Erythroblast (primary cell): ENCODE measurements at regions not wholly inside any gene's neighbourhood (a gene's known extent, or its start where the extent isn't known, plus 50 kb on each side); places are given as distances from the start of the nearest gene placed in this dataset.
"Not testable (repeated sequence)": the region's sequence is repeated elsewhere in the genome, so short reads cannot be mapped to it uniquely, and the experiment has no call there.

Experiments used
- DNase-seq, 2 experiments: peaks; one replicate each; lab custom pipeline; 2025; lab: John Stamatoyannopoulos, UW
- GATA1 ChIP-seq: IDR thresholded peaks from 2 replicates; pipeline ENCODE4 v1.6.1; 2011; ENCODE audit warnings: low read depth, mild to moderate bottlenecking, control low read depth, low read length, moderate library complexity
- POLR2A ChIP-seq: IDR thresholded peaks from 2 replicates; pipeline ENCODE4 v1.6.1; 2011; ENCODE audit warnings: mild to moderate bottlenecking, low read length

- TF ChIP-seq GATA1: no peak
- TF ChIP-seq POLR2A: no peak
- no peak for DNase-seq
Measured at GRCh38 chr9:81082221-81082620, 607.1 kb downstream of the TLE1 start.

- DNase-seq: no peak
- TF ChIP-seq GATA1 (no peak), POLR2A (no peak)
Measured at GRCh38 chr9:81080900-81081299, 608.4 kb downstream of the TLE1 start.

- TF ChIP-seq GATA1: no peak
- no peak for TF ChIP-seq POLR2A
- DNase-seq: no peak
Measured at GRCh38 chr9:81080185-81080584, 609.2 kb downstream of the TLE1 start.

- TF ChIP-seq GATA1 (no peak), POLR2A (no peak)
Measured at GRCh38 chr9:81079055-81079454, 610.3 kb downstream of the TLE1 start.

GRCh38 chr9:81078555-81078954 is 610.8 kb downstream of the TLE1 start:
- no peak for TF ChIP-seq POLR2A
- no peak for TF ChIP-seq GATA1
- no peak for DNase-seq

More at GRCh38 chr9:81079055-81079454, 610.3 kb downstream of the TLE1 start:
- no peak for DNase-seq

GRCh38 chr9:81077572-81077971 is 611.8 kb downstream of the TLE1 start:
- no peak for TF ChIP-seq GATA1
- no peak for TF ChIP-seq POLR2A
- DNase-seq: no peak

- TF ChIP-seq POLR2A (no peak), GATA1 (no peak)
- DNase-seq: no peak
Measured at GRCh38 chr9:81076131-81076530, 613.2 kb downstream of the TLE1 start.

- TF ChIP-seq POLR2A (no peak), GATA1 (no peak)
- no peak for DNase-seq
Measured at GRCh38 chr9:81074221-81074620, 615.1 kb downstream of the TLE1 start.

- TF ChIP-seq GATA1 (no peak), POLR2A (no peak)
Measured at GRCh38 chr9:81073821-81074220, 615.5 kb downstream of the TLE1 start.

GRCh38 chr9:81072758-81073157 is 616.6 kb downstream of the TLE1 start:
- no peak for TF ChIP-seq GATA1
- TF ChIP-seq POLR2A: no peak
- no peak for DNase-seq

More at GRCh38 chr9:81073821-81074220, 615.5 kb downstream of the TLE1 start:
- no peak for DNase-seq

- TF ChIP-seq GATA1 (no peak), POLR2A (no peak)
- DNase-seq: no peak
Measured at GRCh38 chr9:81071108-81071507, 618.2 kb downstream of the TLE1 start.

GRCh38 chr9:81070689-81071088 is 618.7 kb downstream of the TLE1 start:
- DNase-seq: no peak
- TF ChIP-seq POLR2A: no peak
- no peak for TF ChIP-seq GATA1

- TF ChIP-seq POLR2A (no peak), GATA1 (no peak)
Measured at GRCh38 chr9:81069923-81070322, 619.4 kb downstream of the TLE1 start.

GRCh38 chr9:81069038-81069795 is 620.1 kb downstream of the TLE1 start:
- DNase-seq: no peak
- TF ChIP-seq POLR2A (no peak), GATA1 (no peak)

More at GRCh38 chr9:81069923-81070322, 619.4 kb downstream of the TLE1 start:
- DNase-seq: no peak

- not testable (repeated sequence) for DNase-seq
Measured at GRCh38 chr9:81062995-81063394, 626.4 kb downstream of the TLE1 start.
